Endothelial cell of umbilical vein (primary cell): ENCODE measurements at regions not wholly inside any gene's neighbourhood (a gene's known extent, or its start where the extent isn't known, plus 50 kb on each side); places are given as distances from the start of the nearest gene placed in this dataset.
"Not testable (repeated sequence)": the region's sequence is repeated elsewhere in the genome, so short reads cannot be mapped to it uniquely, and the experiment has no call there.

Experiments used
- CTCF ChIP-seq, 2 donors: IDR thresholded peaks; 1 replicate in 1 of 2; 2 replicates in 1 of 2; pipeline ENCODE4 v1.5.1; 2011; ENCODE audit warnings: low read length in 2 of 2, mild to moderate bottlenecking in 2 of 2, moderate library complexity in 2 of 2, control low read depth in 1 of 2, inconsistent platforms in 1 of 2, low read depth in 1 of 2; ENCODE audit not compliant: insufficient read depth in 1 of 2; ENCODE audit errors: extremely low read depth in 1 of 2
- EZH2 ChIP-seq: IDR thresholded peaks from 2 replicates; pipeline ENCODE4 v1.6.1; 2012; ENCODE audit warnings: borderline replicate concordance, low read depth, mild to moderate bottlenecking, moderate library complexity, low read length, inconsistent platforms; ENCODE audit not compliant: severe bottlenecking
- MYC ChIP-seq: IDR thresholded peaks from one replicate; pipeline ENCODE4 v1.6.1; 2011; ENCODE audit warnings: mild to moderate bottlenecking, low read depth, low read length
- POLR2AphosphoS5 ChIP-seq: IDR thresholded peaks from 2 replicates; pipeline ENCODE4 v1.6.1; 2012; ENCODE audit warnings: low read depth, mild to moderate bottlenecking, control low read depth, low read length, moderate library complexity; ENCODE audit not compliant: insufficient read depth

DNA sequence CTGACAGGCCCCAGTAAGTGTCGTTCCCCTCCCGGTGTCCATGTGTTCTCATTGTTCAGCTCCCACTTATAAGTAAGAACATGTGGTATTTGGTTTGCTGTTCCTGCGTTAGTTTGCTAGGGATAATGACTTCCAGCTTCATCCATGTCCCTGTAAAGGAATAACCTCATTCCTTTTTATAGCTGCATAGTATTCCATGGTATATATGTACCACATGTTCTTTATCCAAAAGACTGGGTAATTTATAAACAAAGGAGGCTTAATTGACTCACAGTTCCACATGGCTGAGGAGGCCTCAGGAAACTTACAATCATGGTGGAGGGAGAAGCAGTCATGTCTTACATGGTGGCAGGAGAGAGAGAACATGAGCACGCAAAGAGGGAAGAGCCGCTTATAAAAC is 79.6 kb upstream of the CACUL1 start:
- not testable (repeated sequence) for TF ChIP-seq EZH2; CTCF (IDR thresholded peaks at IDR 0.05; ENCODE audit: extremely low read depth in 1 of 2, insufficient read depth in 1 of 2, low read depth in 1 of 2, low read length in 2 of 2); MYC; POLR2AphosphoS5
